ENCODE measurements at regions not wholly inside any gene's neighbourhood (a gene's known extent, or its start where the extent isn't known, plus 50 kb on each side); places are given as distances from the start of the nearest gene placed in this dataset.

GRCh38 chr11:23764286-23764685, 732.6 kb upstream of the LUZP2 start:
- TF ChIP-seq CTCF (IDR thresholded peaks at IDR 0.05; ENCODE audit: low read depth, low read length) (no peak), EZH2phosphoT487 (IDR thresholded peaks at IDR 0.05; ENCODE audit: low read depth) (no peak)
